Erythroblast (primary cell): ENCODE measurements at regions not wholly inside any gene's neighbourhood (a gene's known extent, or its start where the extent isn't known, plus 50 kb on each side); places are given as distances from the start of the nearest gene placed in this dataset.

Experiments
- GATA1 ChIP-seq: IDR thresholded peaks from 2 replicates; pipeline ENCODE4 v1.6.1; 2011; ENCODE audit warnings: low read depth, mild to moderate bottlenecking, control low read depth, low read length, moderate library complexity
- POLR2A ChIP-seq: IDR thresholded peaks from 2 replicates; pipeline ENCODE4 v1.6.1; 2011; ENCODE audit warnings: mild to moderate bottlenecking, low read length

DNA sequence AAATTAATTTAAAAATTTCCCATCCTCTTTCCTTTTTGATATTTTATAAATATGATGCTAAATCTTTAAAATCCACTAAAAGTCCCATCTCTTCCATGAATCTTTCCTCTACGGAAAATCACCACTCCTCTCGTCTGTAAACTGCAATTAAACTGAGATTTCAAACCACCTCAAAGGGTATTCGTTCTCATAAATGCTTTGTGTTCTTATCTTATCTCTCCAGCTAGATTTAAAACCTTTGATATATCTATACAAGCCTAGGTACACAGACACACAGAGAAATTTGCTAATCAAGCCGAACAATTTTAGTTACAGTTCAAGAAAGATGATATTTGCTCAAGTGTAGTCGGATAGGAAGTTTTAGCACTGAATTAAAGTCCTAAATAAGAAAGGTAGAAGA, 214.6 kb upstream of the PRDM1 start:
- TF ChIP-seq POLR2A (no peak), GATA1 (no peak)
